ENCODE measurements at regions not wholly inside any gene's neighbourhood (a gene's known extent, or its start where the extent isn't known, plus 50 kb on each side); places are given as distances from the start of the nearest gene placed in this dataset.
A peak's percentile ranks its signal among the peaks of the same experiment; 100 is the strongest.

DNA sequence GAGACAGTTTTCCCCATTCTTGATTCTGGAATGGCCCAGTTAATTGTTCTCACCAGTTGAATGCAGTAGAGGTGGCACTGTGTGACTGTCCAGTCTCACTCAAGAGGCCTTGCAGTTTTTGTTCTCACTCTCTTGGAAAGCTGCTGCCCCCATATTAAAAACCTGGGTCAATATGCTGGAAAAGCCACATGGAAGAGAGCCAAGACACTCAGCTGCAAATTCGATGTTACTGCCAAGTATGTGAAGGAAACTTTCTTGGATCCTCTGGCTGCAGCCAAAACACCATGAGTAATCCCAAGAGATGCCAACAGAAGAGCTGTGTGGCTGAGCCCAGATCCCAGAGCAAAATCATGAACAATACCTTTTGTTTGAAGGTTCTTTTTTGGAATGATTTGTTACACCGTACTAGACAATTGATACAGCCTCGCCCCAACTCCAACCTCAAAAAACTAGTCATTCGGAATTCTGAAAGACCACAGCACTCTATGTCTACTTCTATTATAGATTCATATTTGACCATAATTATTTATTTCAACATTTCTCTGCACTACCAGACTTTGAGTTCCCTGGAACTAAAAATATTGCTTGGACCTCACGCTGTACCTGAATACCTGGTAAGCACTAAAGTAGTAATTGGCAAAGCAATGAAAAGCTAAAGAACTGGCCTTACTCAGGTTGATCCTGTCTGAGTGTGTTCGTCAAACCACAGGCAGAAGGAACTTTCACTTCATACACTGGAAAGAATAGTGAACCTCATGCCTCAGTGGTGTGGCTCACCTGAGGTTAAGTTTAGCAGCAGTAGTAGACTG is 378.8 kb downstream of the ETS1 start:
- Histone ChIP-seq H3K36me3 (no peaks in the 10 kb centered on the region), H3K27me3 (ENCODE audit: low read depth) (no peaks in the 10 kb centered on the region), H3K27ac (no peak overlapping the region), H3K4me1 (peaks cover 16% of the 10 kb centered on the region), H3K9me3 (no peaks in the 10 kb centered on the region), H3K4me3 (no peak overlapping the region)
- intact Hi-C loops (cut with DNase I) = no loop called here
- DNase-seq = no peak
- TF ChIP-seq CTCF (IDR thresholded peaks at IDR 0.05) = no peak
- peak; percentile 32 to 42 for ATAC-seq

DNA sequence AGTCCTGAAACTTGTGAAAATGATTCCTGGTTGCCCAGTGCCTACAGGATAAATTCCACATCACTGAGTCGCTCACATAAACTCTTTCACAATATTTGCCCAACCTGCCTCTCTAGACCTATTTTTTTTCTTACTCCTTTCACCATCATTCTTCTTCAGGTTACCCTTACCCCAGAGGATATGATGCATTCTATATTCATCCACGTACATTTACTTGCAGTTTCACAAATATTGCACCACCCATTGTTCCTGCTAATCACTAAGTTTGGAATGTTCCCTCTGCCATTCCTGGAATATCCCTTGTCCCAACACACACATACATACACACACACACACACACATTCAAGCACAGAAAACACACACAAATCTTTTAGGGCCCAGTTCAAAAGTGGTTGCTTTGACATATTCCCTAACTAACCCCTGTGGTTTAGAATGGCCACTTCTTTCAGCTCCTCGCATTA is 379.5 kb downstream of the ETS1 start:
- Histone ChIP-seq H3K4me3 (no peak overlapping the region), H3K9me3 (no peaks in the 10 kb centered on the region), H3K4me1 (peaks cover 16% of the 10 kb centered on the region), H3K27ac (no peak overlapping the region), H3K36me3 (no peaks in the 10 kb centered on the region), H3K27me3 (ENCODE audit: low read depth) (no peaks in the 10 kb centered on the region)
- intact Hi-C loops (cut with DNase I) = no loop called here
- DNase-seq = no peak
- no peak for TF ChIP-seq CTCF (IDR thresholded peaks at IDR 0.05)
- peak; percentile 37 to 45 for ATAC-seq

- no peak for TF ChIP-seq CTCF (IDR thresholded peaks at IDR 0.05)
- H3K36me3 ChIP-seq = no peaks in the 10 kb centered on the region
- H3K9me3 ChIP-seq = no peaks in the 10 kb centered on the region
- H3K4me3 ChIP-seq = no peak overlapping the region
- H3K27me3 ChIP-seq (ENCODE audit: low read depth) = no peaks in the 10 kb centered on the region
- no peak overlapping the region for H3K27ac ChIP-seq
- ATAC-seq = no peak
- H3K4me1 ChIP-seq = peaks cover 16% of the 10 kb centered on the region
- intact Hi-C loops (cut with DNase I) = no loop called here
- no peak for DNase-seq
Observed at GRCh38 chr11:128206461-128206860, 380.9 kb downstream of the ETS1 start.

GRCh38 chr11:128205796-128206195 is 381.6 kb downstream of the ETS1 start:
- no peak overlapping the region for H3K4me3 ChIP-seq
- TF ChIP-seq CTCF (IDR thresholded peaks at IDR 0.05) = no peak
- ATAC-seq (no peak), DNase-seq (no peak)
- H3K27me3 ChIP-seq (ENCODE audit: low read depth) = no peaks in the 10 kb centered on the region
- no peaks in the 10 kb centered on the region for H3K9me3 ChIP-seq
- peaks cover 16% of the 10 kb centered on the region for H3K4me1 ChIP-seq
- no peak overlapping the region for H3K27ac ChIP-seq
- no peaks in the 10 kb centered on the region for H3K36me3 ChIP-seq
- intact Hi-C loops (cut with DNase I) = no loop called here

GRCh38 chr11:128204898-128205297 is 382.5 kb downstream of the ETS1 start:
- Histone ChIP-seq H3K27me3 (ENCODE audit: low read depth) (no peaks in the 10 kb centered on the region), H3K9me3 (no peaks in the 10 kb centered on the region), H3K36me3 (no peaks in the 10 kb centered on the region), H3K27ac (no peak overlapping the region), H3K4me3 (no peak overlapping the region), H3K4me1 (peaks cover 16% of the 10 kb centered on the region)
- ATAC-seq = no peak
- intact Hi-C loops (cut with DNase I) = no loop called here
- no peak for TF ChIP-seq CTCF (IDR thresholded peaks at IDR 0.05)
- DNase-seq = no peak

Measured in lower lobe of right lung (tissue), 2 donors.